Body of pancreas (tissue), 4 donors: ENCODE measurements at regions not wholly inside any gene's neighbourhood (a gene's known extent, or its start where the extent isn't known, plus 50 kb on each side); places are given as distances from the start of the nearest gene placed in this dataset.

Source experiments
- CTCF ChIP-seq, 7 experiments: fragments of 450-650 bp in 4 of 7; fragments of 200-600 bp in 3 of 7; sonication (generic) in 3 of 7; IDR thresholded peaks; one replicate each; pipeline ENCODE4 v1.5.1; 2016 to 2019; ENCODE audit warnings: antibody characterized with exemption in 7 of 7
- POLR2A ChIP-seq, 3 donors: fragments of 450-650 bp; IDR thresholded peaks; one replicate each; pipeline ENCODE4 v1.6.1; 2016; ENCODE audit warnings: antibody characterized with exemption in 3 of 3, mild to moderate bottlenecking in 2 of 3

- TF ChIP-seq CTCF (IDR thresholded peaks at IDR 0.05) (no peak), POLR2A (IDR thresholded peaks at IDR 0.05) (no peak)
Measured at GRCh38 chr2:16277117-16277516, 336.8 kb downstream of the MYCN start.
